Tibial nerve (tissue), 4 donors: ENCODE measurements at regions not wholly inside any gene's neighbourhood (a gene's known extent, or its start where the extent isn't known, plus 50 kb on each side); places are given as distances from the start of the nearest gene placed in this dataset.

Source experiments
- DNase-seq, 2 donors: peaks; one replicate each; pipeline ENCODE4 v3.0.0-alpha.2; 2019; ENCODE audit warnings: low spot score in 2 of 2
- H3K27ac ChIP-seq, 4 donors: fragments of 200-600 bp; sonication (generic) in 3 of 4; one replicate each; pipeline ENCODE4 v1.5.1; 2017 to 2019; ENCODE audit warnings: mild to moderate bottlenecking in 1 of 4
- H3K27me3 ChIP-seq, 2 donors: fragments of 200-600 bp; sonication (generic) in 1 of 2; one replicate each; pipeline versions ENCODE4 v1.5.1 to v1.6.0; 2017 to 2019
- H3K36me3 ChIP-seq, 3 donors: fragments of 200-600 bp; sonication (generic); one replicate each; pipeline ENCODE4 v1.5.1; 2018 to 2019
- H3K4me1 ChIP-seq, 4 donors: fragments of 200-600 bp; sonication (generic) in 3 of 4; one replicate each; pipeline ENCODE4 v1.5.1; 2017 to 2019
- H3K4me3 ChIP-seq, 4 donors: fragments of 200-600 bp; sonication (generic) in 3 of 4; one replicate each; pipeline ENCODE4 v1.5.1; 2017 to 2019; ENCODE audit warnings: mild to moderate bottlenecking in 1 of 4, moderate library complexity in 1 of 4
- H3K9me3 ChIP-seq, 4 donors: fragments of 200-600 bp; sonication (generic) in 3 of 4; one replicate each; pipeline ENCODE4 v1.5.1; 2017 to 2019
- CTCF ChIP-seq, 5 experiments: fragments of 200-600 bp in 3 of 5; fragments of 450-650 bp in 2 of 5; sonication (generic) in 3 of 5; IDR thresholded peaks; one replicate each; pipeline ENCODE4 v1.5.1; 2016 to 2019; ENCODE audit warnings: antibody characterized with exemption in 5 of 5, mild to moderate bottlenecking in 3 of 5, moderate library complexity in 2 of 5
- EP300 ChIP-seq, 2 donors: sonication (generic); formaldehyde crosslinking; IDR thresholded peaks; one replicate each; pipeline ENCODE4 v1.6.1; 2017; ENCODE audit warnings: antibody characterized with exemption in 2 of 2, mild to moderate bottlenecking in 1 of 2
- POLR2A ChIP-seq, 2 donors: fragments of 450-650 bp; IDR thresholded peaks; one replicate each; pipeline ENCODE4 v1.6.1; 2017; ENCODE audit warnings: antibody characterized with exemption in 2 of 2, mild to moderate bottlenecking in 2 of 2, moderate library complexity in 2 of 2
- WGBS, 2 donors: methylation state at CpG; one replicate each; pipeline ENCODE4 v1.1.5; 2018; 5-methylcytosine and 5-hydroxymethylcytosine counted together

- Histone ChIP-seq H3K9me3 (no peaks in the 10 kb centered on the region), H3K27me3 (no peaks in the 10 kb centered on the region), H3K4me3 (no peak overlapping the region), H3K36me3 (no peaks in the 10 kb centered on the region), H3K27ac (no peak overlapping the region), H3K4me1 (peaks cover 0 to 19% (median 0%) of the 10 kb centered on the region in 4 donors)
- TF ChIP-seq CTCF (IDR thresholded peaks at IDR 0.05) (no peak), EP300 (IDR thresholded peaks at IDR 0.05) (no peak), POLR2A (IDR thresholded peaks at IDR 0.05) (no peak)
- no peak for DNase-seq
These were observed 315.4 kb downstream of the MAP2K6 start for GRCh38 chr17:69729944-69730343.

GRCh38 chr17:69732272-69732918 is 317.9 kb downstream of the MAP2K6 start:
- Histone ChIP-seq H3K36me3 (no peaks in the 10 kb centered on the region), H3K4me3 (no peak overlapping the region), H3K27me3 (no peaks in the 10 kb centered on the region), H3K27ac (no peak overlapping the region), H3K9me3 (peaks cover 0 to 4% (median 0%) of the 10 kb centered on the region in 4 donors), H3K4me1 (peaks cover 0 to 19% (median 0%) of the 10 kb centered on the region in 4 donors)
- 69% methylated on average over 3 of the region's 3 CpGs for WGBS, 2 donors
- no peak for TF ChIP-seq CTCF (IDR thresholded peaks at IDR 0.05)
- no peak for TF ChIP-seq EP300 (IDR thresholded peaks at IDR 0.05)
- TF ChIP-seq POLR2A (IDR thresholded peaks at IDR 0.05): no peak
- DNase-seq: no peak

- WGBS, 2 donors: 41 to 61% methylated on average over 3 of the region's 3 CpGs
- H3K36me3 ChIP-seq: no peaks in the 10 kb centered on the region
- no peak for DNase-seq
These were observed 318.9 kb downstream of the MAP2K6 start for GRCh38 chr17:69733171-69734012.

GRCh38 chr17:69734656-69735055 is 320.2 kb downstream of the MAP2K6 start:
- Histone ChIP-seq H3K27me3 (no peaks in the 10 kb centered on the region), H3K27ac (no peak overlapping the region), H3K36me3 (no peaks in the 10 kb centered on the region), H3K9me3 (peaks cover 0 to 7% (median 0%) of the 10 kb centered on the region in 4 donors), H3K4me1 (peaks cover 0 to 19% (median 0%) of the 10 kb centered on the region in 4 donors), H3K4me3 (no peak overlapping the region)
- 89 to 95% methylated on average over 1 of the region's 1 CpG for WGBS, 2 donors
- TF ChIP-seq CTCF (IDR thresholded peaks at IDR 0.05) (no peak), EP300 (IDR thresholded peaks at IDR 0.05) (no peak), POLR2A (IDR thresholded peaks at IDR 0.05) (no peak)
- DNase-seq: no peak

More at GRCh38 chr17:69733171-69734012, 318.9 kb downstream of the MAP2K6 start:
- Histone ChIP-seq H3K4me3 (no peak overlapping the region), H3K4me1 (peaks cover 0 to 19% (median 0%) of the 10 kb centered on the region in 4 donors), H3K27ac (no peak overlapping the region), H3K27me3 (no peaks in the 10 kb centered on the region), H3K9me3 (peaks cover 0 to 7% (median 0%) of the 10 kb centered on the region in 4 donors)
- no peak for TF ChIP-seq POLR2A (IDR thresholded peaks at IDR 0.05)
- no peak for TF ChIP-seq EP300 (IDR thresholded peaks at IDR 0.05)
- no peak for TF ChIP-seq CTCF (IDR thresholded peaks at IDR 0.05)

GRCh38 chr17:69735285-69735684 is 320.8 kb downstream of the MAP2K6 start:
- peaks cover 0 to 7% (median 0%) of the 10 kb centered on the region in 4 donors for H3K9me3 ChIP-seq
- H3K27ac ChIP-seq: no peak overlapping the region
- DNase-seq: no peak
- peaks cover 0 to 19% (median 0%) of the 10 kb centered on the region in 4 donors for H3K4me1 ChIP-seq
- no peaks in the 10 kb centered on the region for H3K36me3 ChIP-seq
- TF ChIP-seq EP300 (IDR thresholded peaks at IDR 0.05) (no peak), POLR2A (IDR thresholded peaks at IDR 0.05) (no peak), CTCF (IDR thresholded peaks at IDR 0.05) (no peak)
- WGBS, 2 donors: 94 to 95% methylated on average over 2 of the region's 2 CpGs
- no peak overlapping the region for H3K4me3 ChIP-seq
- H3K27me3 ChIP-seq: no peaks in the 10 kb centered on the region
